HK-2 (cell line): ENCODE measurements at regions not wholly inside any gene's neighbourhood (a gene's known extent, or its start where the extent isn't known, plus 50 kb on each side); places are given as distances from the start of the nearest gene placed in this dataset.
"Not testable (repeated sequence)": the region's sequence is repeated elsewhere in the genome, so short reads cannot be mapped to it uniquely, and the experiment has no call there.

Source experiments
- DNase-seq: peaks from one replicate; pipeline ENCODE4 v3.0.0-alpha.2; 2018; ENCODE audit not compliant: unreplicated experiment

DNA sequence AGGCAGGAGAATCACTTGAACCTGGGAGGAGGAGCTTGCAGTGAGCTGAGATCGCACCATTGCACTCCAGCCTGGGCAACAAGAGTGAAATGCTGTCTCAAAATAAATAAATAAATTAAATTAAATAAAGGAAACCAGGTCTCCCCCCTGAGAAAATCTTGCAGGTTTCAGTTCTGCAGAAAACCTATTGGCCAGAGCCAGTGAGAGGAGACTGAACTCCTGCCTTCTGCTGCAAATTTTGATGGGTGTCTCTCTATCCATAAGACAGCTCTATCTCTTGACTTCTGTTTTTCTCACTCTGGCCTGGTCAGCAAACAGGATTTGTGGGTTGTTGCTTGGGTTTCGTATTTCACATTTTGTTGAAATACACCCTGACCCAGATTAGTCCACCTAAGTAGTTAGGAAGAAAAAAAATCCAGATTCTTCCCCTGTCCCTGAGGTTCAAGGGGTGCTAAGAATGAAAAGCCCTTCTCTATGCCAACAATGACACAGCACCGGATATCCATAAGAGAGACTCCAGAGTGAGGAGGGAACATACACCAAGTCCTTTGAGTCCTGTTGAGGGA lies 86.7 kb upstream of the MAP4K4 start:
- no peak for DNase-seq

DNA sequence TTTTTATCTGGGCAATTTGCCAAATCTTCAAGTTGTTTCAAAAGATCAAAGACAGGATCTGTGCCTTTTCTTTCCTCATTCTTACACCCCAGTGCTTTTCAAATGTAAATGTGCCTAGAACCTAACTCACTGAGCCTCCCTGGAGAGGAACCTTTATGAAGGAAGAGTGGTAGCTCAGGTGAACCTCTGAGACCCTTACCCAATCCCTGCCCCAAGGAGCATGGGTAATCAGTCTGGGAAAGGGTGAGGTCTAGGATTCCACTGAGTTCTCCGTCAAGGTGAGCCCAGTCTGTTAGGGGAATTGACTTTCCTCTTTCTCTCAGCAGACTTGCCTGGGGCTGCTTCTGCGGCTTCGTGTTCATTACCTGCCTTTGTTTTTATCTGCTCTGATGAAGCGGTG lies 88.1 kb upstream of the MAP4K4 start:
- no peak for DNase-seq

DNA sequence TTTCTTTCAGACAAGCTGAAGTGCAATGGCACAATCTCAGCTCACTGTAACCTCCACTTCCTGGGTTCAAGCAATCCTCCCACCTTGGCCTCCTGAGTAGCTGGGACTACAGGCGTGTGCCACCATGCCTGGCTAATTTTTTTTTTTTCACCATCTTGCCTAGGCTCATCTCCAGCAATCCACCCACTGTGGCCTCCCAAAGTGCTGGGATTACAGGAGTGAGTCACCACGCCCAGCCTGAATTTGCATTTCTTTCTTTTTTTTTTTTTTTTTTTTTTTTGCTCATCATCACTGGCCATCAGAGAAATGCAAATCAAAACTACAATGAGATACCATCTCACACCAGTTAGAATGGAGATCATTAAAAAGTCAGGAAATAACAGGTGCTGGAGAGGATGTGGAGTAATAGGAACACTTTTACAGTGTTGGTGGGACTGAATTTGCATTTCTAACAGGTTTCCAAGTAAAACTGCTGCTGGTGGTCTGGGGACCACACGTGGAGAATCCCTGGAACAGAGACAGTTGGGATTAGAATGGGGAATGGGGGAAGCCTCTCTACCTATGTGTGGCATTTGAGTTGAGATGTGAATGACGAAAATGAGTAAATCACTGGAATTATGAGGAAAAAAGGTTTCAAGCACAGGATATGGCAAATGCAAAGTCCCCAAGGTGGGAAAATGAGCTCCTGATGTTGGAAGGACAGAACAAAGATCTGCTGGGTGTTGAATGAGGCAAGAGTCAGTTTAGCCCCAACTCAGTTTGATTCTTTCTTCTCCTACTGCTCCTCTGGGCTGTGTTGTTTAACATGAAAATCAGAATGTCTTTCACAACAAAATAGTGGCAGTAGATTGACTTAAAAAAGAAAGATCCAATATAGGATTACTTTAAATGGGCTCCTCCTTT lies 88.8 kb upstream of the MAP4K4 start:
- DNase-seq = no peak

DNA sequence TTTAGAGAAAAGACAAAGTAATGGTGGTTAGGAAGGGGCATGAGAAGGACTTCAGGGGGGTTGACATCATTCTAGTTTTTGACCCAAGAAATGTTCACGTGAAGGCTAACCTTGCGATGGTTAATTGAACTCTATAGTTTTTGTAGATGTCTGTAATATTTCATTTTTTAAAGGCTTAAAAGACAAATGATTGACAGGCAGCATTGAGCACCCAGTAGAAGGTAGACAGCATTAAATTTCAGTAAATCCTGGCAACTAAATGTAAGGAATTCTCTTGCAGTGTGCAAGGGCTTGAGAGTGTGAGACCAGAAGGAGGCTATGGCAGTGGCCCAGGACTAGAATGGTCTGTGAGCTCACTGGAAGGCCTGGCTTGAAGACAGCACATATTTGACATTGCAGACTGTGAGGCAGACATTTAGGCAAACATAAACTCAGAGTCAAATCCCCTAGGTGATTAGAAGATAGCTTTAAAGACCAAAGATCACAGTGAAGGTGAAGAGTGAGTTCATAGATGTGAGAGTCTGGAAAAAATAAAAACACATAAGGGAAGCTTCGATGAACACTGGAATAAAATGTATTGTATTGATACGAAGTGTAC lies 100.1 kb upstream of the MAP4K4 start:
- DNase-seq = no peak

DNA sequence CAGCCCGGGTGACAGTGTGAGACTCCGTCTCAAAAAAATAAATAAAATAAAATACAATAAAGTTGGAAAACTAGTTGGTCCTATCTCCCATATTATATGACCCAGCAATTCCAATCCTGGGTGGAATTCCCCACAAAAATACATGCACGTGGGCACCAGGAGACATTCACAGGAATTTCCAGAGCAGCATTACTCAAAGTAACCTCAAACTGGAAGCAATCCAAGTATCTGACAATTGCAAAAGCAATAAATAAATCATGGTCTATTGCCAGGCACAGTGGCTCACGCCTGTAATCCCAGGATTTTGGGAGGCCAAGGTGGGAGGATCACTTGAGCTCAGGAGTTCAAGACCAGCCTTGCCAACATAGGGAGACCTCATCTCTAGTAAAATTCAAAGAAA lies 101.2 kb upstream of the MAP4K4 start:
- peak; percentile 14 for DNase-seq

DNA sequence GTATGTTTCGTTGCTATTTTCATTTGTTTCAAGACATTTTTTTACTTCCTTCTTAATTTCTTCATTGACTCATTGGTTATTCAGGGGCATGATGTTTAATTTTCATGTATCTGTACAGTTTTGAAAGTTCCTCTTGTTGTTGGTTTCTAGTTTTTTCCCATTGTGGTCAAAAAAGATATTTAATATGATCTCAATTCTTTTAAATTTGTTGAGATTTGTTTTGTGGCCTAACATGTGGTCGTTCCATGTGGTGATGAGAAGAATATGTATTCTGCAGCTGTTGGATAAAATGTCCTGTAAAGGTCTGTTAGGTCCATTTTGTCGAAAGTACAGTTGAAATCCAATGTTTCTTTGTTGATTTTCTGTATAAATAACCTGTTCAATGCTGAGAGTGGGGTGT lies 110.3 kb upstream of the MAP4K4 start:
- no peak for DNase-seq

DNA sequence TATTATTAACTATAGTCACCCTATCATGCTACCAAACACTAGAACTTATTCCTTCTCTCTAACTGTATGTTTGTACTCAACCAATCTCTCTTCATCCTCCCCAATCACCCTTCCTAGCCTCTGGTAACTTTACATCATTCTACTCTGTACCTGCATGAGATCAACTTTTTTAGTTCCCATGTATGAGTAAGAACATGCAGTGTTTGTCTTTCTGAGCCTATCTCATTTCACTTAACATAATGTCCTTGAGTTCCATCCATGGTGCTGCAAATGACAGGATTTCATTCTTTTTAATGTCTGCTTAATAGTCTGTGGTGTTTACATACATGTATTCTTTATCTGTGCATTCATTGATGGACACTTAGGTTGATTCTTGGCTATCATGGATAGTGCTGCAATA lies 108.9 kb upstream of the RFX8 start:
- DNase-seq = no peak

DNA sequence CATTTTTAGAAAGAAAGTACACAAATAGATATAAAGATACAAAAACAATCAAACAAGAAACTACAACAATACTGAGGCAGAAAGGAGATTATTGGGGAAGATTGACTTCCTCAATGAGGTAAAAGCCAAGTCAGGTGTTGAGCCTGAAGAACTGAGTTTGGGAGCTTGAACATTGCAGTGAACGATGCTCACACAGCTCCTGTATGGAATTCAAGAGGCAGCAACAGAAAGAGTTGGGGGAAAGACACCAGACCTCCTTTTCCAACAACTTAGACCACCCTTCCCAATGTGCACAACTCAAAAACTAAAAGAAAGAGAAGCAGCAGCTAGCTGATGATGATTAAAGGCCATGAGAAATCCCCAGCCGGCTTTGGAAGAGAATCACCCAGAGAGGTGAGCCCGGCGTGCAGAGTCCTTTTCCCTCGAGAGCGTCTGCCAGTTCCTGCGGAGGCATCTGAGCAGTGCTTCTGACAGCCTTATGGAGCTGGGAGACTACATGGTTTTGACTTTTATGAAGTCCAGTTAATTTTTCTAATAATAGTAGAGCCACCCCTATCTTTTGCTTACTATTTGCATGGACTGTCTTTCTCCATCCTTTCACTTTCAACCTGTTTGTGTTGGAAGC lies 106.9 kb upstream of the RFX8 start:
- no peak for DNase-seq

DNA sequence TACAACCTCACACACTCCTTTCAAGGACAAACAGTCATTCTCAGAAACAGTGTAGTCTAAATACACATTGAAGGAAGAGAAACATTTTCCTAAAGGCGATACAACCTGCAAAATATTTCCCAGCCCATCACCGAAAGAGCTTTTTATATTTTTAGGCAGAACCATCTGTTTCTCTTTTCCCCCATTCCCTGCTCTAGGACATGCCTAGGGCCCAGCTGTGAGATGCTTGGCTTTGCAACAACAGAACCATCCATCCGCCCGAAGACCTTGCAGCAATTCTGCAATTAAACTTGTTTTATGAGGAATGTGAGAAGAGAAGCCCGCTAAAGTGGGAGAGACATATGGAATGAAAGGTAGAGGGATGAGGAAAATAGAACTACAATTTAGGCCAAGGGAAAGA lies 105.6 kb upstream of the RFX8 start:
- no peak for DNase-seq

DNA sequence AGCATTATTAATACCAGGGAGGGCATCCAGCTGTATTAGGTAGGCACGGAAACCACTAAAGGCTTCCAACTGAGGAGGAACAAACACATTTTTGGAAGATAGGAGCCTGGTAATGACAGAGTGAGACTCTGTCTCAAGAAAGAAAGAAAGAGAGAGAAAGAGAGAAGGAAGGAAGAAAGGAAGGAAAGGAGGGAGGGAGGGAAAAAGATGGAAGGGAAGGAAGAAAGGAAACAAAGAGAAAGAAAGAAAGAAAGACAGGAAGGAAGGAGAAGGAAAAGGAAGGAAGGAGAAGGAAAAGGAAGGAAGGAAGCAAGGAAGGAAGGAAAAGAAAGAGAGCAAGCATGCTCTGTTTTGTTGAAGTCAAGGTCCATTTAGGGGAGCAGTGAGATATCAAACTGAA lies 103.8 kb upstream of the RFX8 start:
- DNase-seq = no peak

DNA sequence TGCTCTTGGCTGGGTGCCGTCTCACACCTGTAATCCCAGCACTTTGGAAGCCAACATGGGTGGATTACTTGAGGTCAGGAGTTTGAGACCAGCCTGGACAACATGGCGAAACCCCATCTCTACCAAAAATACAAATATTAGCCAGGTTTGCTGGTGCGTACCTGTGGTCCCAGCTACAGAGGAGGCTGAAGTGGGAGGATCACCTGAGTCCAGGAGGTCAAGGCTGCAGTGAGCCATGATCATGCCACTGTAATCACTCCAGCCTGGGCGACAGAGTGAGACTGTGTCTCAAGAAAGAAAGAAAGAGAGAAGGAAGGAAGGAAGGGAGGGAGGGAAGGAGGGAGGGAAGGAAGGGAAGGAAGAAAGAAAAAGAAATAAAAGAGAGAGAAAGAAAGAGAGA lies 103.2 kb upstream of the RFX8 start:
- not testable (repeated sequence) for DNase-seq

DNA sequence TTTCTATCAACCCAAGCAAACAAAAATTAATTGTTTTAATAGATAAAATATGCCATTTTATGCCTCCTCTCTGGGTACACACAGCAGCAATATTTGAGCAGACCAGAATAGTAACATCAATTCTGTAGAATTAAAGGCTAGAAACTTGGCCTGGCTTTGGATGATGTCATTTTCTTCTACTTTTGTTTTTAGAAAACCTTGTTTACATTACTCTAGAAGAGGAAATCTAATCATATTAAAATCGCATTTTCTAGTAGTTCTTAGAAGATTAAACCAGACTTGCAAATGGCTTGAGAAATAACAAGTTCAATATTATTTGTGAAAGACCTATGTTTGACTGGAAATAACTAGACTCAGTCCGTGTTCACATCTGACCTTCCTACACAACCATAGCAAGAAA lies 102.3 kb upstream of the RFX8 start:
- no peak for DNase-seq

DNA sequence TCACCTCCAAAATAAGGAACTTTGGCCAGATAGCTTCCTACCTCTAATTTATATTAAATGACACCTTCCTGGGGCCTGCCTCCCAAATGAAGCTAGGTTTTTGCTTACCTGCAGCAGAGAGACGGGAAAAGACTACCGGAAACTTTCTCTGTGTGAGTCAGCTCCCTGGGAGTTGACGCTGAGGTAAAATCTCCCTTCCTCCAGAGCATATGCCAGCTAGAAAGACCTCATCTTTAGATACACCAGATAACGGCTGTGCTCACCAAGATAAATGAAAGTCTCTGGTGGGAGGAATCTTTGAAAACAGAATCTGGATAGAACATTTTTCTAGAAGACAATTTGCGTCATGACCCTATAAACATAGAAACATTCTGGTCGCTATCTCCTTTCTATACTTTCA lies 99.7 kb upstream of the RFX8 start:
- DNase-seq = no peak

DNA sequence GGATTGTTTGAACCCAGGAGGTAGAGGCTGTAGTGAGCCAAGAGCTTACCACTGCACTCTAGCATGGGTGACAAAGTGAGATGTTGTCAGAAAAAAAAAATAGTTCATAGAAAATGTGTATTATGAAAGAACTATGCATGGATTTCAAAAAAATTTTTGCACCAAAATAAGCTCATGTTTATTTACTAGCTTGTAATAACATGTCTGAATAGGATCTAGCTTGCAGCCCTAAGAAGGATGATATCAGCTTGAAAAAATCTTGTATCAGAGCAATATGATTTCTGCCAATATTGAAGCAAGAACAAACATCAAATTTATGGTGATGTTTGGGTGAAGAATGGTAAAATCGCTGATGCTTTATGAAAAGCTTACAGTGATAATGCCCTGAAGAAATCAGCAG lies 97.0 kb upstream of the RFX8 start:
- no peak for DNase-seq

DNA sequence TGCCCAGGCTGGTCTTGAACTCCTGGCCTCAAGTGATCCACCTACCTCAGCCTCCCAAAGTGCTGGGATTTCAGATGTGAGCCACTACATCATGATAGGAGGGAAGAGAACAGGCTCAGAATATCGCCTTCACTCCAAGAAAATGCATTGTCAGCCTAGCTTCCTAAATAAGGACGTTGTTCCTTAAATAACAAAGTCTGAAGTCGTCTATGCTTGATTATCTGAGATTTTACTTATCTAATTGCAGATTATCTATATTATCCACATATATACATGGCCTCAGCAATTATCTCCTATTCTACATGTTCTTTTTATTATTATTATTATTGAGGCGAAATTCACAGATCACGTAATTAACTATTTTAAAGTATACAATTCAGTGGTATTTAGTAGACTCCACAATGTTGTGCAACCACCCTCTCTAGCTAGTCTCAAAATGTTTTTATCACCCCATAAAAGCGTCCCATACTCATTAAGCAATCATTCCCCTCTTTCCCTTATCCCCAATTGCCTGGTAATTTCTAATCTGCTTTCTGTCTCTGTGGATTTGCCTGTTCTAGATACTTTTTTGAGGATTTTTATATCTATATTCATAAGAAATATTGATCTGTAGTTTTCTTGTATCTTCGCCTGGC lies 95.1 kb upstream of the RFX8 start:
- DNase-seq = no peak

DNA sequence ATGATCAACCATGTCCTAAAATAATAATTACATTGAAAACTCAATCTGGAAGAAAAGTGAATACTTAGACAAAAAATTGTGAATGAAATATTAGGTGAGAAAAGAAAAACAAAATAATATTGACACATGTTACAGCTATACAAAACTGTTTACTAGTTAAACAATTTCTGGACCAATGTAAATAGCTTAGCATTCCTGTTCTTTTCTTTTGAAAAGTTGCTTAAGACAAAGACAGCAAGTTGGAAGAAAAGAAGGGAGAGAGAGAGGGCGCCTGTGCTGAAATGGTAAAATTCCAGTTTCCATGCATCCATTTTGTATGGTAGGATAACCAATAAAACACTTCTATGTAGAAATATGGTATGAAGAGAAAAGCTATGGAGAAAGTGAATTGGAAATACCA lies 94.1 kb upstream of the RFX8 start:
- DNase-seq = no peak

DNA sequence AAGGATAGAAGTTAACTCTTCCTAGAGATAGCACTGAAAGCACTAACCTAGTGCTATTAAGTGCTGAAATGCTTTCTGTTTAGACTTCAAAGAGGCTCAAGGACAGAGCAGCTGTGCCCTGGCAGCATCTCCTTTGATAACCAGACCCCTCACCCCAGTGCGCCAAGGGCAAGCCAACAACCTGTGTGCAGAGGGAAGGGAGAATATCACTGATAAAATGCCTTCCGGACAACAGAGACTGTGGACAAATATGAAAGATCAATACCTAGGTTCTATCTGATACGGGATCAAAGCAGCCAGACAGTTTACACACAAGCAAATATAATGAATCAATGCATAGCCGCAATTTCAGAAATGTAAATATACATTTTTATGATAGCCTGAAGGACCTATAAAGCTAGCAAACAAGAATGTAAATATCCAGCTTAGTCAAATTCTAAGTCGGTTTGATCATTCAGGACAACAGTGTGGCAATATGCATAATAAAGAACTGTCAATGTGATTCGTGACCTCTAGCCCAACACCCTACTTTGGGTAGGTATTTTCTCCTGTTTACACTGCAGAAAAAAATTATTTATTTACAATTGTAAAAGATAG lies 91.8 kb upstream of the RFX8 start:
- DNase-seq = no peak

DNA sequence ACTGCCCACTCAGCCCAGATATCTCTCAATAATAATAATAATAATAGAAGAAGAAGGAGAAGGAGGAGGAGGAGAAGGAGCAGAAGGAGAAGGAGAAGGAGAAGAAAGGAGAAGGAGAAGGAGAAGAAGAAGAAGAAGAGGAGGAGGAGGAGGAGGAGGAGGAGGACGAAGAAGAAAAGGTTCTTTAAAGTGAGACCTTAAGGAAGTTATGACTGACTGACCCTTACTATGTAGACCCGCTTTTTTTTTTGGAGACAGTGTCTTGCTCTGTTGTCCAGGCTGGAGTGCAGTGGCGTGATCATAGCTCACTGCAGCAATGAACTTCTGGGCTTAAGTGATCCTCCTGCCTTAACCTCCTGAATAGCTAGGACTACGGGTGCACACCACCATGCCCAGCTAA lies 88.9 kb upstream of the RFX8 start:
- DNase-seq = no peak

DNA sequence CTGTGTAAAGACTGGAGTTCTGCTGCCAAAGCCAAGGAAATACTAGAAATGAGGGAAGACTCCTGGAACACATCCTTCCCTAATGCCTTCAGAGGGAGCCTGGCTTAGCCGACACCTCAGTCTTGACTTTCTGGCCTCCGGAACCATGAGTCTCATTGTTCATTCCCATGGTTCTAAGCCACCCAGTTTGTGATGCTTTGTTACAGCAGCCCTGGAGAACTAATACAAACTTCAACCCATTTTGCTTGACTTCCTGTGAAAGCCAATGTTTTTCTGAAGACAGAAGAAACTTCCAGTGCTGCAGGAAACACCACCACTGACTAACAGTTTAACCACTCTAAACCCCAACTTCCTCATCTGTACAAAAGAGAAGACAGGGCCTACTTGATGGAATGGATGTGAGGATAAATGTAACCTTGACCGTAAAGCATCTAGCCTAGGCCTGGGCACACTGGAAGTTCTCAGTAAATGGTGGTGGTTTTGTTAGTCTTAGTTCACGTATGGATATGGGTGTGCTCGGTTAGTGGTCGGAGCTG lies 85.9 kb upstream of the RFX8 start:
- no peak for DNase-seq

DNA sequence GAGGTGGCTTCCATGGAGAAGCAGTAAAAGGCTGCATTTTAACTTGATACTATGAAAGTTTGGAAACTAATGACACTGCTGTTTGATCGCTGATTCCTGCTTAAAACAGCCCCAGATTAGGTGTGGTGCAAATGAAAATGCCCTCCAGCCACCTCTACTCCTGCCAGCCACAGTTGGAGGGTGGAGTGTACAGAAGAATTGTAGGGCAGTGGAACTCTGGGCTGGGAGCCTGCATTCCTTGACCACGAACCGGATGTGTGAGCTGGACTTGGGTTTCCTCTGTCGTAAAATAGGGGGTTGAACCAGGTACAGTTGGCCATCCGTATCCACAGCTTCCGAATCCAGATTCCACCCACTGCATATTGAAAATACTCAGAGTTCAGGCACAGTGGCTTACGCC lies 84.6 kb upstream of the RFX8 start:
- no peak for DNase-seq

DNA sequence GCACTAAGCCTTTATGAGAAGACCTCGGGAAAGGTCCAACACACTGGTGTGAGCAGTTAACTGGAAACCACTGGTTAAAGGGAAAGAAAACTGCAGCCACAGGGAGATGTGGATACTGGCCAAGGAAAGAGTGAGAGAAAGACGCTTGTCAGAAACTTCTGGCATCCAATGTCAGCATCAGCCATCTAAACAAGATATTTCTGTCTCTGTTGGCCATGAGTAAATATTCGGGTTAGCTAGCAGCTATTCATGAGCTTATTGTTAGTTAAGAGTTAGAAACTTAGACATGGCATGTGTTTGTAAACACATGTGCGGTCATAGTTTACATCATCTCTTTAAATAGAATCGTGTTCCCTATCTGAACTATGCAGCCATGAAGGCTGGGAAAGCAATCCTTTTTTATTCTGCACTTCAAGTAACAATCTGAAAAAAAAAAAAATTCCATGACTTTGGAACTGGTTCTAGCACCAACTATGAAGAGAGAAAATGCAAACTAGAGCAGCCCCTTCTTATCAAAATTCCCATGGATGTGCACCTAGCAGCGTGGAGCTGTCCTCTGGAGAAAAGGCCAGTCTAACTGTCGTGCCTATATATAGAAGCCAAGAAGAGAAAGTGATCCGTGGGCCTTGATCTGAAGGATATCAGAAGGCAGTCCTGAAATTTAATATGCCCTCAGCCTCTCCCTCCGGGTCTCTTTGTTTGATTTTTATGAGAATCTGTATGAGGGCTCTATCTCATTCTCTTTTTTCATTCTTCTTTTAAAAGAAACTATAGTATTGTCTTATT lies 84.0 kb upstream of the RFX8 start:
- no peak for DNase-seq
